HG02981 (cell line): ENCODE measurements at regions not wholly inside any gene's neighbourhood (a gene's known extent, or its start where the extent isn't known, plus 50 kb on each side); places are given as distances from the start of the nearest gene placed in this dataset.

Experiments used
- ATAC-seq: cut with Tn5 transposase; IDR thresholded peaks from one replicate; pipeline ENCODE4 v1.9.1; 2021; ENCODE audit warnings: mild to moderate bottlenecking, moderate library complexity; ENCODE audit not compliant: unreplicated experiment

DNA sequence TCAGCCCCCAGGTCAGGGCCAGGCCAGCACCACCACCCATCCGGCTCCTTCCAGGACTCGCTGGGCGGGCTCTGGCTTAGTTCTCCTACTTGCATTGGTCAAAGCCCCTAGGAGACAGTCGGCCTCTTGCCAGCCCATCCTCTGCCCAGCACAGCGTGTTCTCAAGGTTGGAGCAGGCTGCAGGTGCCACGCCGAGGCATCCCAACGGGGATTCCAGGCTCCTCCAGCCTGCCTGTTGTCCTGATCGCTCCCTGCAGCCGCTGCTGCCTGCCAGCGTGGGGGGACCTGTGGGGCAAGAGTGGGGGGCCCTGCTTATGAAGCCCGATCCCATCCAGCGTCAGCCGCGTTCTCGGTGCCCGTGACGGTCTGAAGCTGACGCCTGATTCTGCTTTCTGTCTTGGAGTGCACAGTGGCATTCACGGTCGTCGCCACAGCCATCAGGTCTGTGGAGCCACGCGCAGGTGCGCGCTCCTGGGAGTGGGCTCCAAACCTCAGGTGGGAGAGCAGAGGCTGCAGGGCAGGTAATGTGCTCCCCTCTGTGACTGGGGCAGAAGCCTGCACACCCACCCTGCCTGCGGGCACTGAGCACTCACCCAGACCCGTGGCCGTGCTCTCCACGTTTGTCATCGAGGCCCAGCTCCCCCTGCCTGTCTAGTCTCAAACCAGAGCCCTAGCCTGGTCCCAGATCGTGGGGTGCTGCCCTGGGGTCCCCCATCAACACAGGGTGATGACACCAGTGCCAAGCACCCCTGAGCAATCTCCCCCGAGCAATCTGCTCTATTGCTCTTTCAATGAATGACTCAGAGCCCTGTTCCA, 991.6 kb downstream of the BRD1 start:
- ATAC-seq = no peak

DNA sequence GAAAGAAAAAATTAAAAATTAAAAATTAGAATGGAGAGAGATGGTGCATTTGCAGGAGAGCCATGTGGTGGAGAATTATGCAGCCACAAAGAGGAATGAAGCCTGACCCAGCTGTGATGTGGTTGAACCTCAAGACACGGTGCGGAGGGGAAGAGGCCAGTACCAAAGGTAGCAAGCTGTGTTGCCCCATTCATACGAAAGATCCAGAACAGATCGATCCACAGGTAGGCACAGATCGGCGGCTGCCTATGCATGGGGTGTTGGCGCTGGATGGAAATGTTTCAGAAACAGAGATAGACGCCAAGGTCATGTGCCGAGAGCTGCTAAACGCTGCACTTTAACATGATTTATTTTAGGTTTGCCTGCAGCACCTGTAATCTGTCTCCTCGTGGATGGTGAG, 992.3 kb downstream of the BRD1 start:
- ATAC-seq = no peak

DNA sequence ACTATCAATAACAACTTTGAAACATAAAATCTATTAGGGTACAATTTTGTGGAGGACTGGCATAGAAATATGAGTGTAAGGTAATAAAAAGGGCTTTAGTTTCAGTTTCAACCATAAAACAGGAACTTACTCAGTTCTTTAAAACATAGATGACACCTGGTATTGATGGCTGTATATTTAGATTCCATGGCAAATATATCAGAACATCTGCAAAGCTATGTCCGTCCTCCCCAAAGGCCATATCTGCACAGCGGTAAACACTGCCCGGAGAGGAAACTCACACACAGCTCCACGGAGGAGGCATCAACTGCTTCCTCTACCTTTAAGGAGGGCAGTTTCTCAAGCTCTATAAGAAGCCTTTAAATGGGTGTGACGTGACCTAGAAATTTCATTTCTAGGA, 993.3 kb downstream of the BRD1 start:
- no peak for ATAC-seq

GRCh38 chr22:48832592-48832991, 995.1 kb downstream of the BRD1 start:
- ATAC-seq = no peak

- ATAC-seq = no peak
Observed at GRCh38 chr22:48829908-48830307, 997.8 kb downstream of the BRD1 start.

DNA sequence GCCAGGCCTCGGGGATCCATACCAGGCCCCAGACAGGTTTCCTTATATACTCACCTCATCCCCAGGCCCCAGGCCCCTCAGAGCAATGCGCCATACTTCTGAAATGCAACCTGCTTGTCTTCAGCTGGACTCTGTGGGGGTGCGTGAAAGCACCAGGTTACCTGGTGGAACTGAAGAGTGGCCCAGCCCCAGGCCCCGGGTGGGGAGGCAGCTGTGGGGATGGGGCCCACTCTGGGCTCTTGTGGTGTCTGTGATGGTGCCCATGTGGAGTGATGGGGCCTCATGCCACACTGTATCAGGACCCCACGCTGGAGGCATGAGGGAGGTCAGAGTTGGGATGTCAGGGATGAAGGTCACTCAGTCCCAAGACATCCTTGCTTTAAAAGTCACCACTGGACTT, 999.0 kb downstream of the BRD1 start:
- no peak for ATAC-seq

- ATAC-seq = no peak
Observed at GRCh38 chr22:48827904-48828555, 999.6 kb downstream of the BRD1 start.

DNA sequence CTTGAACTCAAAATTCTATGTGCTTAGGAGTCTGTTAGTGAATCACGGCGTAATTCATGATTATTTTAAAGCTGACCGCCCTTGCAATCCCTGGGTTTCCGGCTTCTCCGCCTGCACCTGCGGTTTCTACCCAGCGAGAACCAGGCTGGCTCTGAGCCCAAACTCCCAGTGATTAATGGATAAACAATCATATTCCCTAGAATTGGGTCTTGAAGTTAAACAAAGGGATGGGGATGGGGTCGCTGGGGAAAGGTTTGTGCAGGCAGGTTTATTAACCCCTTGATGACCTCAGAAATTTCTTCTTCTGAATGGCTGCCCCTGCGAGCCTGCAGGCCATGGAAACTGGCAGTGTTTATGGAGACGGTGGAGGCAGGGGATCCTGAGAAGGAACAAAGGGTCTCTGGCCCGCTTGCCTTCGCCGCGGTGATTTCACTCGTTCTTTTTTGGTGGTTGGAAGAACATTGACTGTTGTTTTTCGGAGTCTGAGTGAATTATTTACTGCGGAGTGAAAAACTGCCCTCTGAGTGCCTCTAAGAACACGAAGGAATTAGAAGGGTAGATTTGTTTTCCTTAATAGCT, 1000.3 kb downstream of the BRD1 start:
- ATAC-seq = no peak

DNA sequence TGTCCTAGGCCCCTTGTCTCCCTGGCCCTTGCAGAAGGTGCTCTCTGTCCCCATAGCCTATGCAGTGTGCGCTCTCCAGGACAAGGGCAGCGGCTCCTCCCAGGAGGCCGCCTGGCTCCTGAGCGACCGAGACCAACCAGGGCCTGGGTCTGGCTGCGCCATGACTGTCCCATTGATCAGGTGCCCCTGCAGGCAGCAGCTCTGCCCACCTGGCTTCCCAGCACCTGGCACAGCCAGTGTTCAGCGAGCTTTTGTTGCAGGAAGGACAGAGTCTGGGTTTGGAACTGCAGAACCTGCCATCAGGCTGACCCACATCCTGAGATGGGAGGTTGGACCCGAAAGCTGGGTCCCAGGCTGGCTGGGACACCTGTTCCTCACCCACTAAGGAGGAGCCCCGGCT, 1001.1 kb downstream of the BRD1 start:
- ATAC-seq = no peak

- ATAC-seq = no peak
Observed at GRCh38 chr22:48825802-48826520, 1001.7 kb downstream of the BRD1 start.

DNA sequence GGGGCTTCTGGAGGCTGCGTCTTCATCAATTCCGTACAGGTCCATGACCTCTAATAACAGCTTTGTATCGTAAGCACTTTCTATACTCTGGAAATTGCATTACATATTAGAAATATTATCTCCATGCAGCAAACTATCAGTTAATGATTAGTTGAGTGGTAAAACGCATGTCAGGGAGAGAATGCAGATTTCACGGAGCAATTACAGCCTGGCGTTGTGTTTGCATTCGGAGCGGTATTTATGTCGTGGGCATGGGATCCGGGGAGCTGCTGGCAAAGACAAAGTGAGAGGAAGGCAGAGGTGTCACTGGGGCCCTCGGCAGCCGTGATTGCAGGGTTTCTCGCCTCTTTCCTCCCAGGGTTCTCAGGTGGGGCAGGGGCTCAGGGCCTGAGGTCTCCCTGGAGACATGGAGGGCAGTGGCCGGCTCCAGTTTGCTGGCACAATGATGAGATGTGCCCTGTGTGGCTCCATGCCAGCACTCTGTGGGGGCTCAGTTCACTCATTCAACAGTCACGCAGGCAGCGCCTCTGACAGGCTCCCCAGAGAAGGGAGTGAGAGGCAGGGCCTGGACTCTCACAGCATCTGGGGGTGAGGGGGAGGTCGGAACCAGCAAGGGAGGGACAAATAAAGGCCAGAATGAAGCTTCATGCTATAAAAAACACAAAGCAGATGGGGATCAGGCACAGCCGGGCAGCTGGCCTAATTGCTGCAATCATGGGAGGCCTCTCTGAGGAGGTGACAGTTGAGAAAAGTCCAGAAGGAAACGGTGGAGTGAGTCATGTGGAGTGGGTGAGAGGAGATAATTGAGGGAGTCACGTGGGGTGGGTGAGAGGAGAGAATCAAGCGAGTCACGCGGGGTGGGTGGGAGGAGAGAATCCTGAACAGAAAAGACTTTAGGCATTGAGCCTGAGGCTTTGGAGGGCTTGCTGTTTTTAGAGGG, 1002.7 kb downstream of the BRD1 start:
- no peak for ATAC-seq

- ATAC-seq = no peak
Observed at GRCh38 chr22:48823941-48824340, 1003.7 kb downstream of the BRD1 start.

DNA sequence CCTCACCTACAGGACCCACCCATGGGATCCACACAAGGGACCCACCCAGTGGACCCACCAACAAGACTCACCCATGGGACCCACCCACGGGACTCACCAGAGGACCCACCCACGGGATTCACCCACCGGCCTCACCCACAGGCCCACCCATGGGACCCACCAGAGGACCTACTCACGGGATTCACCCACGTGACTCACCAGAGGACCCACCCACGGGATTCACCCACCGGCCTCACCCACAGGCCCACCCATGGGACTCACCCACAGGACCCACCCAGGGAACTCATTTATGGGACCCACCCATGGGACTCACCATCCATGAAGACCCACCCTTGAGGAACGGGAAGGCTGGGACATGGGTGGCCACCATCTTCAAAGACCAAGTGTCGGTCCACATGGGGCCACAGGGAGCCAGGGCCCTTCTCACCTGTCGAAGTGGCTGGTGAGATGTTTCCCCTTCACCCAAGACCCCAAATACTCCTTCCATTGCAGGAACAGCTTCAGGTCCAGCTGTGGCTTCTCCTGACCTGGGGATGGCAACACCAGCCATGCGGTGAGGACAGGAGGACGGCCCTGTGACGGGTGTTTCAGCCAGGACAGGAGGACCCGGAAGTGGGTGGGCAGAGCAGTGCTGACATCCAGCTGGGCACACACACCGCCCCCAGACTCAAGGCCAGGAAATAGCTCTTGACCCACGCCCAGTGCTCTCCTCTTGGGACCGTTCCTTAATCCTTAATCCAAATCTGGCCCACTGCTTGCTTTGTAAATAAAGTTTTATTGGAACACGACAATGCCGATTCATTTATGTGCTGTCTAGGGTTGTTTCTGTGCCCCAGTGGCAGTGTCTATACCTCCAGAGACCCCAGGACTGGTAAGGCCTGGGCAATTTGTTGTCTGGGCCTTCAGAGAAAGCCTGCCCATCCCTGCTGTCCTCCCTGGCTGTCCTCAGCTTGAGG, 1005.1 kb downstream of the BRD1 start:
- ATAC-seq = no peak

GRCh38 chr22:48821727-48822126, 1005.9 kb downstream of the BRD1 start:
- no peak for ATAC-seq

- no peak for ATAC-seq
Observed at GRCh38 chr22:48821346-48821690, 1006.4 kb downstream of the BRD1 start.

DNA sequence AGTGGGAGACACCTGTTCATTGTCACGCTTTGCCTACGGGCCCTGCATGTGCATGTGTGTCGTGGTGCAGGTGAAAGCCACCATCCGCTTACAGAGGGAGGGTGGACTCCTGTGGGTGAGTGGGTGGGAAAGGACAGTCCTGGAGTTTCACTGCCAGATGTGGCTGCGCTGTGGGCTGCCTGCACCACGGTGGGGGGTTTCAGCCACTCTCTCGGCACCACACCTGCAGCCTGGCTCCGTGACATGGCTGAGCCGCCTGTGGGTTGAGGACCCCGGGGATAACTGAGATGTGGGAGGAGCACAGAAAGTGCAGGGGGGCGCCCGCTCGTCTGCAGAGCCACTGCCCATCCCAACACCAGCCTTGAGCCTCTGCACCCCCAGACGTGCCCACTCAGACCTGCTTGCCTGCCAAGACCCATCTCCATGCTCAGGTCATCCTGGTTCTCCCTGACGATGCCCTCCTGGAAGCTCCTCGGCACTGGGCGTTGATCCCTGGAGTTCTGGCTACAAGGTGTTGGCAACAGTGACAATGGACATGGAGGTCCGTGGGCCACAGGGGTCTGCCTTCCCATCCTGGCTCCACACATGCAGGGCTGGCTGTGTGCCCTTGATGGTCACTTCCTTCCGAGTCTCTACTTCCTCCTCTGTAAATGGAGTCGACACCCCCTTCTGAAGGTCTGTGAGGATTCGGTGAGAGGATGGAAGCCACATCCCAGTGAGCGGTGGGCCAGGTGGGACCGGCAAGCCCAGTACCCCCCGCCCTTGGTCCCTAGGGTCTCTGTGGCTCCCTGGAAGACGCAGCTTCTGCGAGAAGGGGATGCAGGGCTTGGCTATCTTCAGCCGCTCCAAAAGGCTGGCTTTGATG, 1007.0 kb downstream of the BRD1 start:
- ATAC-seq = no peak

DNA sequence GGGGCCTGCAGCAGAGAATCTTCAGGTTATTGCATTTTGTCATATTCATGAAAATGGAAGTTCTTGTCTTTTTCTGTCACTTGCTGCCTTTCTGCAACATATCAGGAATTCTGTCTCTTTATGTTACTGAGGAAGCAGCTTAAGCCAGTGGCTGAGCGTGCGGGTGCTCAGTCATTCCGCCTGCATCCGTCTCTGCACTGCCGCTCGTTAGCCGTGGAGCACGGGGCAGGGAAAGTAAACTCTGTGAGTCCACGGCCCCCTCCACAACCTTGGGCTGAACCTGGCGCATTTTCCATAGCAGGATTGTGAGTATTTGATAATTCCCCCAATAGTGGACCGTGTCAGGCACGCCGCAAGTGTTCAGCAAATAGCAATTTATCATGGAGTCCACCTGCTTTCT, 1007.7 kb downstream of the BRD1 start:
- no peak for ATAC-seq

GRCh38 chr22:48819232-48819631, 1008.4 kb downstream of the BRD1 start:
- no peak for ATAC-seq
